ENCODE measurements at regions not wholly inside any gene's neighbourhood (a gene's known extent, or its start where the extent isn't known, plus 50 kb on each side); places are given as distances from the start of the nearest gene placed in this dataset.
"Not testable (repeated sequence)": the region's sequence is repeated elsewhere in the genome, so short reads cannot be mapped to it uniquely, and the experiment has no call there.

DNA sequence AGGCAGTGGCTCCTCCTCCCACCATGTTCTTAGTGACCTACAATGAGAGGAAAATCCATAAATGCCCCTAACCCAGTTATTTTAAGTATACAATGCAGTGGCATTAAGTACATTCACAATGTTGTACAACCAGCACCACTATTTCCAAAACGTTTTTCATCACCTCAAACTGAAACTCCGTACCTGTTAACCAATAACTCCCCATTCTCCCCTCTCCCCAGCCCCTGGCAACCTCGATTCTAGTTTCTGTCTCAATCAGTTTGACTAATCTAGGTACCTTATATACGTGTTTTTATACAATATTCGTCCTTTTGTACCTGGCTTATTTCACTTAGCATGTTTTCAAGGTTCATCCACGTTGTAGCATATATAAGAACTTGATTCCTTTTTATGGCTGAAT, 198.8 kb downstream of the BCL2L11 start:
- not testable (repeated sequence) for H3K36me3 ChIP-seq (ENCODE audit: control insufficient read depth in 1 of 2, insufficient read depth in 2 of 2, low read length in 2 of 2); H2AFZ ChIP-seq (ENCODE audit: insufficient read depth, low read length, poor library complexity); H3K4me2 ChIP-seq (ENCODE audit: low read length); H2BK120ac ChIP-seq (ENCODE audit: insufficient read depth, low read length, poor library complexity); H3K27me3 ChIP-seq (ENCODE audit: insufficient read depth, low read length); H3K4me1 ChIP-seq (ENCODE audit: control insufficient read depth in 1 of 2, insufficient read depth in 2 of 2, low read length in 2 of 2); H4K8ac ChIP-seq (ENCODE audit: low read depth, low read length); H3K4me3 ChIP-seq (ENCODE audit: low read depth, low read length); H3K27ac ChIP-seq (ENCODE audit: low read depth, low read length); H3K4ac ChIP-seq (ENCODE audit: low read depth, low read length); H3K9ac ChIP-seq (ENCODE audit: low read length); H3K79me2 ChIP-seq (ENCODE audit: control insufficient read depth, insufficient read depth, low read length, poor library complexity); H3K23ac ChIP-seq (ENCODE audit: low read length); H2BK12ac ChIP-seq (ENCODE audit: low read length); H3K79me1 ChIP-seq (ENCODE audit: low read length); H3K18ac ChIP-seq (ENCODE audit: low read length); H2BK5ac ChIP-seq (ENCODE audit: low read depth, low read length, poor library complexity); H2AK5ac ChIP-seq (ENCODE audit: low read length); H4K91ac ChIP-seq (ENCODE audit: low read depth, low read length); H4K12ac ChIP-seq (ENCODE audit: low read depth, low read length); H3K14ac ChIP-seq (ENCODE audit: low read length); DNase-seq; H3K9me3 ChIP-seq (ENCODE audit: insufficient read depth, low read depth, low read length)
- 100% methylated on average over 2 of the region's 6 CpGs for WGBS (ENCODE audit: extremely low coverage, insufficient coverage, insufficient read length)

DNA sequence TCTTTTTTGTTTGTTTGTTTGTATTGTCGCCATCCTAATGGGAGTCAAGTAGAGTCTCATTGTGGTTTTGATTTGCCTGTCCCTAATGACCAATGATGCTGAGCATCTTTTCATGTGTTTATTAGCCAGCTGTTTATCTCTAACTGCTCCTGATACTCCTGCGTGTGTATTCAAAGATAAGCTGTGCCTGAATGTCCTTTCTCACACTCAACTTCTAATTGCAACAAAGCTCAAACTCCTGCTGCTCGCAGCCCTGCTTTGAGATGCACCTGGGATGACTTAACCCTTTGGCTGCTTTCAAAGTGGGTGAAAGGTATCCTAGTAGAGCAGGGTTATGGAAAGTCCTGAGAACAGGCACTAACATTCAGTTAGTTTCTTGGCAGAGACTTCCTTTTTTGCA, 199.6 kb downstream of the BCL2L11 start:
- not testable (repeated sequence) for H3K23ac ChIP-seq (ENCODE audit: low read length); H4K8ac ChIP-seq (ENCODE audit: low read depth, low read length); H2AK5ac ChIP-seq (ENCODE audit: low read length); H3K4ac ChIP-seq (ENCODE audit: low read depth, low read length); H3K27ac ChIP-seq (ENCODE audit: low read depth, low read length); H3K18ac ChIP-seq (ENCODE audit: low read length); H2BK5ac ChIP-seq (ENCODE audit: low read depth, low read length, poor library complexity); H2BK12ac ChIP-seq (ENCODE audit: low read length); H3K14ac ChIP-seq (ENCODE audit: low read length); H3K79me1 ChIP-seq (ENCODE audit: low read length); H3K4me2 ChIP-seq (ENCODE audit: low read length); H4K91ac ChIP-seq (ENCODE audit: low read depth, low read length); H3K79me2 ChIP-seq (ENCODE audit: control insufficient read depth, insufficient read depth, low read length, poor library complexity); DNase-seq; H2BK120ac ChIP-seq (ENCODE audit: insufficient read depth, low read length, poor library complexity); H4K12ac ChIP-seq (ENCODE audit: low read depth, low read length); H3K9ac ChIP-seq (ENCODE audit: low read length); H3K9me3 ChIP-seq (ENCODE audit: insufficient read depth, low read depth, low read length); H2AFZ ChIP-seq (ENCODE audit: insufficient read depth, low read length, poor library complexity); H3K4me3 ChIP-seq (ENCODE audit: low read depth, low read length); H3K27me3 ChIP-seq (ENCODE audit: insufficient read depth, low read length); H3K4me1 ChIP-seq (ENCODE audit: control insufficient read depth in 1 of 2, insufficient read depth in 2 of 2, low read length in 2 of 2); H3K36me3 ChIP-seq (ENCODE audit: control insufficient read depth in 1 of 2, insufficient read depth in 2 of 2, low read length in 2 of 2)
- WGBS (ENCODE audit: extremely low coverage, insufficient coverage, insufficient read length) = no CpG with 5 or more reads among the region's 3 CpGs

DNA sequence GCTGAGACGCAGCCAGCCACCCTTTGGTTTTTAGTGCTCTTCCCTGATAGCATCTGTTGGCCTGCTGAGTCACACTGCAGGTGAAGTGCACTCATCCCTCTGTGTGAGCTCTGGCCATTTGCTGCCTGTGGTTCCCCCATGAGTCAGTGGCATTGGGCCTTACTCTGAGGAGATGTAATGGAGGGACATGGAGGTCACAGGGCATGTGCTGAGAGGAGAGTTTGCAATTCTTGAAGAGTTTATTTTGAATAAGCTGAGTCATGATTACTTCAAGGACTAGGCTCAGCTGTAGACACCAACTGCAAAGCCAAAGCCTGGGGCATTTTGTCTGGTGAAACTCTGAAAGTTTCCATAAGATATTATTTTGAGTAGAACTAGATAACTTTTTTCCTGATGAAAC, 200.3 kb downstream of the BCL2L11 start:
- not testable (repeated sequence) for H2BK120ac ChIP-seq (ENCODE audit: insufficient read depth, low read length, poor library complexity); H3K79me2 ChIP-seq (ENCODE audit: control insufficient read depth, insufficient read depth, low read length, poor library complexity); H3K27me3 ChIP-seq (ENCODE audit: insufficient read depth, low read length); H3K14ac ChIP-seq (ENCODE audit: low read length); H2AK5ac ChIP-seq (ENCODE audit: low read length); H3K18ac ChIP-seq (ENCODE audit: low read length); H3K9ac ChIP-seq (ENCODE audit: low read length); H2BK12ac ChIP-seq (ENCODE audit: low read length); H3K79me1 ChIP-seq (ENCODE audit: low read length); H4K8ac ChIP-seq (ENCODE audit: low read depth, low read length); H3K4me2 ChIP-seq (ENCODE audit: low read length); H3K27ac ChIP-seq (ENCODE audit: low read depth, low read length); H3K9me3 ChIP-seq (ENCODE audit: insufficient read depth, low read depth, low read length); H3K4me1 ChIP-seq (ENCODE audit: control insufficient read depth in 1 of 2, insufficient read depth in 2 of 2, low read length in 2 of 2); H4K12ac ChIP-seq (ENCODE audit: low read depth, low read length); H3K4me3 ChIP-seq (ENCODE audit: low read depth, low read length); H4K91ac ChIP-seq (ENCODE audit: low read depth, low read length); H3K23ac ChIP-seq (ENCODE audit: low read length); H2AFZ ChIP-seq (ENCODE audit: insufficient read depth, low read length, poor library complexity); H3K36me3 ChIP-seq (ENCODE audit: control insufficient read depth in 1 of 2, insufficient read depth in 2 of 2, low read length in 2 of 2); H3K4ac ChIP-seq (ENCODE audit: low read depth, low read length); H2BK5ac ChIP-seq (ENCODE audit: low read depth, low read length, poor library complexity)
- WGBS (ENCODE audit: extremely low coverage, insufficient coverage, insufficient read length) = no CpG with 5 or more reads among the region's 1 CpG
- DNase-seq = peak; percentile 81 to 87

DNA sequence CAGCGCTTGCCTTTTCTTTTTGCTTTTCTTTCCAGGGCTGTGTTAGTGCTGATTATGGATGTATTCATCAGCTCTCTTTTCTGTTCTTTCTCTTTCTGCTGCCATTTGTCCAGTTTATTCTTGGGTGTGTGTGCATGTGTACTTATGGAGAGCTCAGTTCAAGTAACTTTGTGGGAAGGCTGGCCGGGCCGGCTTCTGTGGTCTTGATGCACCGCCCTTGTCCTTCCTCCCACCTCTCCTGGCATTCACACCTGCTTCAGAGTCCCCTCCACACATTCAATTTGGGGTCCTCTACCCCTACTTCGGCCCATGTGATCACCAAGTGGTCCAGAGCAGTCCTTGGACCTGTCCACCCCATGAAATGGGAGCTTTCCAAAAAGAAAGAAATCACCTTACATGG, 202.7 kb downstream of the BCL2L11 start:
- not testable (repeated sequence) for H4K12ac ChIP-seq (ENCODE audit: low read depth, low read length); H2BK120ac ChIP-seq (ENCODE audit: insufficient read depth, low read length, poor library complexity); H3K23ac ChIP-seq (ENCODE audit: low read length); H2BK12ac ChIP-seq (ENCODE audit: low read length); H2AFZ ChIP-seq (ENCODE audit: insufficient read depth, low read length, poor library complexity); H3K36me3 ChIP-seq (ENCODE audit: control insufficient read depth in 1 of 2, insufficient read depth in 2 of 2, low read length in 2 of 2); H3K14ac ChIP-seq (ENCODE audit: low read length); H3K9me3 ChIP-seq (ENCODE audit: insufficient read depth, low read depth, low read length); H3K4ac ChIP-seq (ENCODE audit: low read depth, low read length); H4K91ac ChIP-seq (ENCODE audit: low read depth, low read length); DNase-seq; H3K27me3 ChIP-seq (ENCODE audit: insufficient read depth, low read length); H3K4me2 ChIP-seq (ENCODE audit: low read length); H3K9ac ChIP-seq (ENCODE audit: low read length); H3K4me3 ChIP-seq (ENCODE audit: low read depth, low read length); H2BK5ac ChIP-seq (ENCODE audit: low read depth, low read length, poor library complexity); H2AK5ac ChIP-seq (ENCODE audit: low read length); H3K79me1 ChIP-seq (ENCODE audit: low read length); H3K18ac ChIP-seq (ENCODE audit: low read length); H3K4me1 ChIP-seq (ENCODE audit: control insufficient read depth in 1 of 2, insufficient read depth in 2 of 2, low read length in 2 of 2); H3K79me2 ChIP-seq (ENCODE audit: control insufficient read depth, insufficient read depth, low read length, poor library complexity); H3K27ac ChIP-seq (ENCODE audit: low read depth, low read length); H4K8ac ChIP-seq (ENCODE audit: low read depth, low read length)
- WGBS (ENCODE audit: extremely low coverage, insufficient coverage, insufficient read length) = no CpG with 5 or more reads among the region's 5 CpGs
